Neuronal stem cell (in vitro differentiated cells): ENCODE measurements at regions not wholly inside any gene's neighbourhood (a gene's known extent, or its start where the extent isn't known, plus 50 kb on each side); places are given as distances from the start of the nearest gene placed in this dataset.

Experiments used
- DNase-seq: peaks from one replicate; pipeline ENCODE4 v3.0.0-alpha.2; 2013; ENCODE audit warnings: low spot score
- H2AFZ ChIP-seq: one replicate; pipeline ENCODE4 v1.6.1; 2013; ENCODE audit warnings: mild to moderate bottlenecking, low read length, inconsistent platforms
- H2AK5ac ChIP-seq: 2 replicates; pipeline ENCODE4 v1.6.1; 2013; ENCODE audit warnings: low read depth, mild to moderate bottlenecking, inconsistent platforms, low read length, moderate library complexity, mixed read lengths
- H2BK120ac ChIP-seq: 2 replicates; pipeline ENCODE4 v1.6.1; 2013; ENCODE audit warnings: low read depth, mild to moderate bottlenecking, inconsistent platforms, low read length, moderate library complexity, mixed read lengths
- H2BK12ac ChIP-seq: one replicate; pipeline ENCODE4 v1.6.1; 2013; ENCODE audit warnings: low read length, inconsistent platforms
- H2BK15ac ChIP-seq: 2 replicates; pipeline ENCODE4 v1.6.1; 2013; ENCODE audit warnings: mild to moderate bottlenecking, low read length, inconsistent platforms, mixed read lengths
- H2BK5ac ChIP-seq: one replicate; pipeline ENCODE4 v1.6.1; 2013; ENCODE audit warnings: inconsistent platforms, mild to moderate bottlenecking, low read length, moderate library complexity
- H3K14ac ChIP-seq: one replicate; pipeline ENCODE4 v1.6.1; 2013; ENCODE audit warnings: low read length, inconsistent platforms
- H3K18ac ChIP-seq: 2 replicates; pipeline ENCODE4 v1.6.1; 2013; ENCODE audit warnings: low read length, inconsistent platforms
- H3K23ac ChIP-seq: 2 replicates; pipeline ENCODE4 v1.6.1; 2013; ENCODE audit warnings: low read depth, mild to moderate bottlenecking, mixed read lengths, low read length, inconsistent platforms; ENCODE audit not compliant: poor library complexity
- H3K27ac ChIP-seq: replicated peaks from 3 replicates; pipeline ENCODE4 v1.5.1; 2013; ENCODE audit warnings: low read length, inconsistent platforms
- H3K27me3 ChIP-seq, 3 experiments: 2 replicates each; pipeline ENCODE4 v1.6.1; 2013; ENCODE audit warnings: low read length in 3 of 3, mild to moderate bottlenecking in 2 of 3, inconsistent platforms in 1 of 3, low read depth in 1 of 3, mixed read lengths in 1 of 3, moderate library complexity in 1 of 3; ENCODE audit not compliant: control insufficient read depth in 3 of 3, insufficient read depth in 3 of 3
- H3K36me3 ChIP-seq, 2 donors: replicated peaks in 1 of 2; 2 replicates each; pipeline ENCODE4 v1.6.1; 2013; ENCODE audit warnings: low read length in 2 of 2; ENCODE audit not compliant: control insufficient read depth in 2 of 2, insufficient read depth in 2 of 2
- H3K4ac ChIP-seq: 2 replicates; pipeline ENCODE4 v1.6.1; 2013; ENCODE audit warnings: inconsistent platforms, mild to moderate bottlenecking, low read length, moderate library complexity
- H3K4me1 ChIP-seq, 2 donors: 1 replicate in 1 of 2; 2 replicates in 1 of 2; pipeline ENCODE4 v1.6.1; 2013; ENCODE audit warnings: low read length in 2 of 2, low read depth in 1 of 2; ENCODE audit not compliant: control insufficient read depth in 2 of 2, insufficient read depth in 1 of 2
- H3K4me2 ChIP-seq: one replicate; pipeline ENCODE4 v1.6.1; 2013; ENCODE audit warnings: mild to moderate bottlenecking, low read length, inconsistent platforms; ENCODE audit not compliant: insufficient read depth, poor library complexity, severe bottlenecking
- H3K4me3 ChIP-seq, 2 donors: 2 replicates each; pipeline ENCODE4 v1.5.1; 2013; ENCODE audit warnings: low read length in 2 of 2, mild to moderate bottlenecking in 2 of 2, inconsistent platforms in 1 of 2, moderate library complexity in 1 of 2
- H3K79me1 ChIP-seq: one replicate; pipeline ENCODE4 v1.6.1; 2013; ENCODE audit warnings: low read depth, mild to moderate bottlenecking, inconsistent platforms, low read length, moderate library complexity
- H3K9ac ChIP-seq: one replicate; pipeline ENCODE4 v1.6.1; 2013; ENCODE audit warnings: mild to moderate bottlenecking, low read depth, low read length, inconsistent platforms; ENCODE audit not compliant: poor library complexity
- H3K9me3 ChIP-seq, 2 donors: replicated peaks in 1 of 2; 2 replicates each; pipeline versions ENCODE3 to v1.6.1; 2013; ENCODE audit warnings: low read length in 2 of 2, mild to moderate bottlenecking in 2 of 2, inconsistent platforms in 1 of 2, low read depth in 1 of 2, mixed read lengths in 1 of 2, moderate library complexity in 1 of 2; ENCODE audit not compliant: control insufficient read depth in 2 of 2, insufficient read depth in 1 of 2
- H4K8ac ChIP-seq: one replicate; pipeline ENCODE4 v1.6.1; 2013; ENCODE audit warnings: low read depth, mild to moderate bottlenecking, inconsistent platforms, low read length, moderate library complexity
- H4K91ac ChIP-seq: one replicate; pipeline ENCODE4 v1.6.1; 2013; ENCODE audit warnings: low read length, low read depth, mild to moderate bottlenecking, inconsistent platforms; ENCODE audit not compliant: poor library complexity
- WGBS, 2 donors: extraction: QIAGEN DNeasy Blood & Tissue Kit; methylation state at CpG; one replicate each; pipeline ENCODE4 v1.1.7; 2013; ENCODE audit warnings: missing lambda C conversion rate in 2 of 2, mixed read lengths in 1 of 2; ENCODE audit not compliant: insufficient read length in 2 of 2, insufficient replicate concordance in 1 of 2; ENCODE audit errors: extremely low coverage in 2 of 2; 5-methylcytosine and 5-hydroxymethylcytosine counted together

- H3K23ac ChIP-seq, result no peak overlapping the region
- no peak overlapping the region for H2BK120ac ChIP-seq
- H3K4me1 ChIP-seq, result peaks cover 1 to 3% of the 10 kb centered on the region in 2 donors
- H4K8ac ChIP-seq, result no peak overlapping the region
- no peak overlapping the region for H3K18ac ChIP-seq
- H3K4me3 ChIP-seq, result no peak overlapping the region
- H3K27ac ChIP-seq, result no peak overlapping the region
- H2AFZ ChIP-seq, result no peak overlapping the region
- H3K14ac ChIP-seq, result no peak overlapping the region
- no peaks in the 10 kb centered on the region for H3K9me3 ChIP-seq
- no peak overlapping the region for H3K4me2 ChIP-seq
- H2BK12ac ChIP-seq, result no peak overlapping the region
- no peak overlapping the region for H2AK5ac ChIP-seq
- no peak overlapping the region for H2BK15ac ChIP-seq
- WGBS, 2 donors, result no CpG with 5 or more reads among the region's 3 CpGs
- H3K4ac ChIP-seq, result no peak overlapping the region
- peak; percentile 3 for DNase-seq
- H3K36me3 ChIP-seq, result no peaks in the 10 kb centered on the region
- H4K91ac ChIP-seq, result no peak overlapping the region
- H2BK5ac ChIP-seq, result no peak overlapping the region
- H3K79me1 ChIP-seq, result no peaks in the 10 kb centered on the region
- H3K27me3 ChIP-seq, result no peaks in the 10 kb centered on the region
- no peak overlapping the region for H3K9ac ChIP-seq
These were observed 69.3 kb upstream of the MYO16 start for GRCh38 chr13:108560093-108560492.

GRCh38 chr13:108561149-108561548, 68.3 kb upstream of the MYO16 start:
- no peaks in the 10 kb centered on the region for H3K79me1 ChIP-seq
- no peak overlapping the region for H2BK120ac ChIP-seq
- H4K91ac ChIP-seq, result no peak overlapping the region
- H2BK12ac ChIP-seq, result no peak overlapping the region
- H3K27ac ChIP-seq, result no peak overlapping the region
- no peaks in the 10 kb centered on the region for H3K9me3 ChIP-seq
- no peak overlapping the region for H3K4ac ChIP-seq
- H3K4me1 ChIP-seq, result peaks cover 1 to 3% of the 10 kb centered on the region in 2 donors
- no peak overlapping the region for H3K4me3 ChIP-seq
- WGBS, 2 donors, result no CpG with 5 or more reads among the region's 2 CpGs
- no peak overlapping the region for H2AK5ac ChIP-seq
- H3K4me2 ChIP-seq, result no peak overlapping the region
- H4K8ac ChIP-seq, result no peak overlapping the region
- H3K36me3 ChIP-seq, result no peaks in the 10 kb centered on the region
- no peak overlapping the region for H2AFZ ChIP-seq
- no peak overlapping the region for H3K14ac ChIP-seq
- no peak overlapping the region for H3K9ac ChIP-seq
- no peak for DNase-seq
- no peak overlapping the region for H2BK15ac ChIP-seq
- H3K23ac ChIP-seq, result no peak overlapping the region
- no peak overlapping the region for H3K18ac ChIP-seq
- no peaks in the 10 kb centered on the region for H3K27me3 ChIP-seq
- H2BK5ac ChIP-seq, result no peak overlapping the region

- Histone ChIP-seq H4K91ac (no peak overlapping the region), H2AK5ac (no peak overlapping the region), H2BK5ac (no peak overlapping the region), H3K27me3 (no peaks in the 10 kb centered on the region), H3K9ac (no peak overlapping the region), H3K18ac (no peak overlapping the region), H3K36me3 (no peaks in the 10 kb centered on the region), H3K14ac (no peak overlapping the region), H3K4me2 (no peak overlapping the region), H3K23ac (no peak overlapping the region), H2BK12ac (no peak overlapping the region), H3K4ac (no peak overlapping the region), H2AFZ (no peak overlapping the region), H3K4me1 (no peaks in the 10 kb centered on the region), H3K79me1 (no peaks in the 10 kb centered on the region), H3K4me3 (no peak overlapping the region), H2BK120ac (no peak overlapping the region), H4K8ac (no peak overlapping the region), H3K9me3 (no peaks in the 10 kb centered on the region), H2BK15ac (no peak overlapping the region), H3K27ac (no peak overlapping the region)
- no peak for DNase-seq
- WGBS, 2 donors, result no CpG with 5 or more reads among the region's 2 CpGs
These were observed 62.8 kb upstream of the MYO16 start for GRCh38 chr13:108566413-108567170.

GRCh38 chr13:108572782-108573211, 56.6 kb upstream of the MYO16 start:
- H3K4me3 ChIP-seq, result no peak overlapping the region
- DNase-seq, result no peak

More at GRCh38 chr13:108572782-108573211, 56.6 kb upstream of the MYO16 start:
- H3K36me3 ChIP-seq, result no peaks in the 10 kb centered on the region
- no peak overlapping the region for H2BK120ac ChIP-seq
- no peak overlapping the region for H2AK5ac ChIP-seq
- H3K4me2 ChIP-seq, result no peak overlapping the region
- no peaks in the 10 kb centered on the region for H3K27me3 ChIP-seq
- H3K4ac ChIP-seq, result no peak overlapping the region
- no peak overlapping the region for H3K27ac ChIP-seq
- no peak overlapping the region for H2BK15ac ChIP-seq
- H3K9me3 ChIP-seq, result no peaks in the 10 kb centered on the region
- H4K8ac ChIP-seq, result no peak overlapping the region
- no peaks in the 10 kb centered on the region for H3K4me1 ChIP-seq
- H3K79me1 ChIP-seq, result no peaks in the 10 kb centered on the region
- H3K18ac ChIP-seq, result no peak overlapping the region
- H4K91ac ChIP-seq, result no peak overlapping the region
- no peak overlapping the region for H3K9ac ChIP-seq
- no peak overlapping the region for H3K23ac ChIP-seq
- no peak overlapping the region for H2BK12ac ChIP-seq
- no peak overlapping the region for H3K14ac ChIP-seq
- WGBS, 2 donors, result no CpG with 5 or more reads among the region's 6 CpGs
- no peak overlapping the region for H2BK5ac ChIP-seq
- no peak overlapping the region for H2AFZ ChIP-seq
